Sigmoid colon (tissue), 6 donors: ENCODE measurements at regions not wholly inside any gene's neighbourhood (a gene's known extent, or its start where the extent isn't known, plus 50 kb on each side); places are given as distances from the start of the nearest gene placed in this dataset.

Source experiments
- DNase-seq: peaks from one replicate; pipeline ENCODE4 v3.0.0-alpha.2; 2019
- H3K27ac ChIP-seq, 4 donors: fragments of 200-600 bp; sonication (generic); one replicate each; pipeline ENCODE4 v1.5.1; 2016 to 2019; ENCODE audit warnings: mild to moderate bottlenecking in 1 of 4
- H3K27me3 ChIP-seq, 3 donors: fragments of 200-600 bp; sonication (generic); one replicate each; pipeline ENCODE4 v1.5.1; 2019; ENCODE audit warnings: mild to moderate bottlenecking in 1 of 3
- H3K36me3 ChIP-seq, 4 donors: fragments of 200-600 bp; sonication (generic); one replicate each; pipeline ENCODE4 v1.5.1; 2016 to 2019
- H3K4me1 ChIP-seq, 4 donors: fragments of 200-600 bp; sonication (generic); one replicate each; pipeline ENCODE4 v1.5.1; 2017 to 2019
- H3K4me3 ChIP-seq, 4 donors: fragments of 200-600 bp; sonication (generic); one replicate each; pipeline ENCODE4 v1.5.1; 2017 to 2019; ENCODE audit warnings: mild to moderate bottlenecking in 2 of 4, moderate library complexity in 1 of 4
- H3K9me3 ChIP-seq, 4 donors: fragments of 200-600 bp in 3 of 4; sonication (generic) in 3 of 4; one replicate each; pipeline versions ENCODE4 v1.5.1 to v1.6.1; 2013 to 2019
- CTCF ChIP-seq, 4 experiments: fragments of 450-650 bp in 3 of 4; fragments of 200-600 bp in 1 of 4; IDR thresholded peaks; one replicate each; pipeline ENCODE4 v1.5.1; 2016 to 2019; ENCODE audit warnings: antibody characterized with exemption in 4 of 4, mild to moderate bottlenecking in 3 of 4, moderate library complexity in 2 of 4
- EP300 ChIP-seq, 4 donors: sonication (generic); formaldehyde crosslinking; IDR thresholded peaks; one replicate each; pipeline ENCODE4 v1.6.1; 2017; ENCODE audit warnings: antibody characterized with exemption in 4 of 4
- POLR2A ChIP-seq, 2 donors: fragments of 450-650 bp; IDR thresholded peaks; one replicate each; pipeline ENCODE4 v1.6.1; 2016; ENCODE audit warnings: antibody characterized with exemption in 2 of 2, mild to moderate bottlenecking in 2 of 2, moderate library complexity in 2 of 2
- POLR2AphosphoS5 ChIP-seq, 4 donors: sonication (generic); formaldehyde crosslinking; IDR thresholded peaks; one replicate each; pipeline ENCODE4 v1.6.1; 2017; ENCODE audit warnings: antibody characterized with exemption in 4 of 4
- WGBS, 2 donors: extraction: QIAGEN DNeasy Blood & Tissue Kit; methylation state at CpG; one replicate each; pipeline ENCODE4 v1.1.7; 2013; 5-methylcytosine and 5-hydroxymethylcytosine counted together
- intact Hi-C: fragments of 100-400 bp; cut with DNase I; formaldehyde crosslinking; loops from one replicate; pipeline ENCODE4 v1.15.1; 2023
- donor health status: healthy with polysubstance abuse.
- donor health status: healthy.

- no peak for DNase-seq
- Histone ChIP-seq H3K9me3 (no peaks in the 10 kb centered on the region), H3K36me3 (no peaks in the 10 kb centered on the region), H3K4me3 (no peak overlapping the region), H3K27ac (no peak overlapping the region), H3K4me1 (peaks cover 0 to 21% (median 8%) of the 10 kb centered on the region in 4 donors), H3K27me3 (no peaks in the 10 kb centered on the region)
- 80 to 90% methylated on average over 4 of the region's 4 CpGs for WGBS, 2 donors
- intact Hi-C loops = no loop called here
- TF ChIP-seq POLR2A (IDR thresholded peaks at IDR 0.05) (no peak), POLR2AphosphoS5 (IDR thresholded peaks at IDR 0.05) (no peak), CTCF (IDR thresholded peaks at IDR 0.05) (no peak), EP300 (IDR thresholded peaks at IDR 0.05) (no peak)
Measured at GRCh38 chr2:176531608-176532007, 262.4 kb downstream of the MTX2 start.

GRCh38 chr2:176533505-176534193 lies 264.4 kb downstream of the MTX2 start:
- 91 to 93% methylated on average over 4 of the region's 4 CpGs for WGBS, 2 donors
- no peaks in the 10 kb centered on the region for H3K27me3 ChIP-seq
- DNase-seq = no peak
- H3K9me3 ChIP-seq = no peaks in the 10 kb centered on the region
- H3K27ac ChIP-seq = no peak overlapping the region
- peaks cover 0 to 12% (median 8%) of the 10 kb centered on the region in 4 donors for H3K4me1 ChIP-seq
- H3K36me3 ChIP-seq = no peaks in the 10 kb centered on the region
- no peak overlapping the region for H3K4me3 ChIP-seq
- intact Hi-C loops = no loop called here
- no peak for TF ChIP-seq POLR2A (IDR thresholded peaks at IDR 0.05)
- TF ChIP-seq EP300 (IDR thresholded peaks at IDR 0.05) = no peak
- no peak for TF ChIP-seq POLR2AphosphoS5 (IDR thresholded peaks at IDR 0.05)

GRCh38 chr2:176534798-176535466 lies 265.7 kb downstream of the MTX2 start:
- intact Hi-C loops = no loop called here
- WGBS, 2 donors = 79 to 81% methylated on average over 9 of the region's 9 CpGs
- Histone ChIP-seq H3K4me1 (peaks cover 0 to 12% (median 8%) of the 10 kb centered on the region in 4 donors), H3K27me3 (no peaks in the 10 kb centered on the region), H3K9me3 (no peaks in the 10 kb centered on the region), H3K27ac (no peak overlapping the region), H3K36me3 (no peaks in the 10 kb centered on the region), H3K4me3 (no peak overlapping the region)
- TF ChIP-seq EP300 (IDR thresholded peaks at IDR 0.05) (no peak), POLR2AphosphoS5 (IDR thresholded peaks at IDR 0.05) (no peak), CTCF (IDR thresholded peaks at IDR 0.05) (no peak), POLR2A (IDR thresholded peaks at IDR 0.05) (no peak)
- no peak for DNase-seq

- Histone ChIP-seq H3K36me3 (no peaks in the 10 kb centered on the region), H3K27me3 (no peaks in the 10 kb centered on the region), H3K4me3 (no peak overlapping the region), H3K4me1 (peaks cover 0 to 12% (median 8%) of the 10 kb centered on the region in 4 donors), H3K27ac (no peak overlapping the region), H3K9me3 (no peaks in the 10 kb centered on the region)
- intact Hi-C loops = no loop called here
- 66 to 67% methylated on average over 5 of the region's 5 CpGs for WGBS, 2 donors
- no peak for DNase-seq
- no peak for TF ChIP-seq POLR2AphosphoS5 (IDR thresholded peaks at IDR 0.05)
- no peak for TF ChIP-seq POLR2A (IDR thresholded peaks at IDR 0.05)
- no peak for TF ChIP-seq CTCF (IDR thresholded peaks at IDR 0.05)
- TF ChIP-seq EP300 (IDR thresholded peaks at IDR 0.05) = no peak
Measured at GRCh38 chr2:176535467-176536113, 266.3 kb downstream of the MTX2 start.
